ENCODE measurements at regions not wholly inside any gene's neighbourhood (a gene's known extent, or its start where the extent isn't known, plus 50 kb on each side); places are given as distances from the start of the nearest gene placed in this dataset.
A peak's percentile ranks its signal among the peaks of the same experiment; 100 is the strongest.

DNA sequence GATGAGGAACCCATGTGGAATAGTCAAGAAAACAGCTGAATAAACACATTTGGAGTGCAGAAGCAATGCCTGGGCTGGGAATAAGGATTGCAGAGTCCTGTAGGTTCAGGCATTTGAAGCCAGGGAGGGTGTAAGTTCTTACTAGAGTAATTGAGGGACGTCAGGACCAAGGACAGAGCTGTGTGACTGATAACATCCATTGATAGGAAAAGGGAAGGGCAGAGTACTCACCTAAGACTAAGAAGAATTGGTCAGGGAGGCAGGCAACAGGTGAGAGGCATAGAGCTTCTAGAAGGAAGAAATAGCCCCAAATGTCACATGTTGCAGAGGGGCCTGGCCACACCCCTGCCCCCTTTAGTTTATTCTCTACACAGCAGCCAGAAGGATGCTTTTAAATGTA lies 79.8 kb upstream of the TMEM132E start:
- Histone ChIP-seq H3K36me3 (ENCODE audit: control insufficient read depth, insufficient read depth, low read length) (no peaks in the 10 kb centered on the region), H3K27me3 (ENCODE audit: control insufficient read depth, insufficient read depth, low read length) (no peaks in the 10 kb centered on the region), H3K4me3 (ENCODE audit: low read depth, low read length) (no peak overlapping the region)
- TF ChIP-seq, protein P1, sequence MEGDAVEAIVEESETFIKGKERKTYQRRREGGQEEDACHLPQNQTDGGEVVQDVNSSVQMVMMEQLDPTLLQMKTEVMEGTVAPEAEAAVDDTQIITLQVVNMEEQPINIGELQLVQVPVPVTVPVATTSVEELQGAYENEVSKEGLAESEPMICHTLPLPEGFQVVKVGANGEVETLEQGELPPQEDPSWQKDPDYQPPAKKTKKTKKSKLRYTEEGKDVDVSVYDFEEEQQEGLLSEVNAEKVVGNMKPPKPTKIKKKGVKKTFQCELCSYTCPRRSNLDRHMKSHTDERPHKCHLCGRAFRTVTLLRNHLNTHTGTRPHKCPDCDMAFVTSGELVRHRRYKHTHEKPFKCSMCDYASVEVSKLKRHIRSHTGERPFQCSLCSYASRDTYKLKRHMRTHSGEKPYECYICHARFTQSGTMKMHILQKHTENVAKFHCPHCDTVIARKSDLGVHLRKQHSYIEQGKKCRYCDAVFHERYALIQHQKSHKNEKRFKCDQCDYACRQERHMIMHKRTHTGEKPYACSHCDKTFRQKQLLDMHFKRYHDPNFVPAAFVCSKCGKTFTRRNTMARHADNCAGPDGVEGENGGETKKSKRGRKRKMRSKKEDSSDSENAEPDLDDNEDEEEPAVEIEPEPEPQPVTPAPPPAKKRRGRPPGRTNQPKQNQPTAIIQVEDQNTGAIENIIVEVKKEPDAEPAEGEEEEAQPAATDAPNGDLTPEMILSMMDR (IDR thresholded peaks at IDR 0.05; ENCODE audit: insufficient read depth, low read length, poor library complexity, severe bottlenecking) = no peak
- DNase-seq (ENCODE audit: low read depth) = peak; percentile 12

DNA sequence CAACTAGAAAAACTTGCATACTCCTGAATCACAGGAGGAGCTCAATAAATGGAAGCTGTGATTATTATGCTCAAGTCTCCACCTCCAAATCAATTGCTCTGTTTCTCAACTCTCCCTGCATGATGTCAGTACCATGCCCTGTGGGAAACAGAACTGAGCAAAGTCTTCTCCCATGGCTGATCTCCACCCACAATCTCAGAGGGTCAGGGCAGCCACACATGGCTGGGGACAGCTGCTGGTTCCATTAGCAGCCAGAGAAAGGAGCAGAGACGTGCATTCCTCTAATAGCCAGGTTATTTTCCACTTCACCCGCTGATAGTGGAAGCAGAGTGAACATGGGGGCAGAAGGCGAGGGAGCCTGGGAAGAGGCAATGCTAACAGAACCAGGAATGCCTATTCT lies 85.5 kb upstream of the TMEM132E start:
- no peaks in the 10 kb centered on the region for H3K27me3 ChIP-seq (ENCODE audit: control insufficient read depth, insufficient read depth, low read length)
- H3K4me3 ChIP-seq (ENCODE audit: low read depth, low read length) = no peak overlapping the region
- TF ChIP-seq, protein P1 (IDR thresholded peaks at IDR 0.05; ENCODE audit: insufficient read depth, low read length, poor library complexity, severe bottlenecking) = no peak
- H3K36me3 ChIP-seq (ENCODE audit: control insufficient read depth, insufficient read depth, low read length) = no peaks in the 10 kb centered on the region
- DNase-seq (ENCODE audit: low read depth) = no peak

DNA sequence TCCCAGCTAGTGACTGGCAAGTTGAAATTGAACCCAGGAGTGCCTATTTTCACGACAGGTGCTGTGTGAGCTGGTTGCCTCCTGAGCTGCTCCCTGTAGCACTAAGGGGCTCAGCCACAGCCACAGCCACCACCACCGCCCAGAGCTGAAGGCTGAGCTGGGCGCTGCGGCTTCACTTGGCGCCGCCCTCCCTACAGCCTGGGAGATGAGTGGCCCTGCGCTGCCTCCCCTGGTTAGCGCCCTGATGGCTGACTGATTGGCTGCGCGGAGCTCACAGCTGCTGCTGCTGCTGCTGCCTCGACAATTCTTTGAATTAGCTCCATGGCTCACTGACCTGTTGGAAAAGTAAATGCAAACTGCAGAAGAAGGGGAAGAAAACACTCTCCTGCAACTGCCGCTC lies 91.8 kb upstream of the TMEM132E start:
- TF ChIP-seq, protein P1 (IDR thresholded peaks at IDR 0.05; ENCODE audit: insufficient read depth, low read length, poor library complexity, severe bottlenecking) = no peak
- H3K4me3 ChIP-seq (ENCODE audit: low read depth, low read length) = no peak overlapping the region
- no peak for DNase-seq (ENCODE audit: low read depth)
- peaks cover 2% of the 10 kb centered on the region for H3K27me3 ChIP-seq (ENCODE audit: control insufficient read depth, insufficient read depth, low read length)
- H3K36me3 ChIP-seq (ENCODE audit: control insufficient read depth, insufficient read depth, low read length) = no peaks in the 10 kb centered on the region

DNA sequence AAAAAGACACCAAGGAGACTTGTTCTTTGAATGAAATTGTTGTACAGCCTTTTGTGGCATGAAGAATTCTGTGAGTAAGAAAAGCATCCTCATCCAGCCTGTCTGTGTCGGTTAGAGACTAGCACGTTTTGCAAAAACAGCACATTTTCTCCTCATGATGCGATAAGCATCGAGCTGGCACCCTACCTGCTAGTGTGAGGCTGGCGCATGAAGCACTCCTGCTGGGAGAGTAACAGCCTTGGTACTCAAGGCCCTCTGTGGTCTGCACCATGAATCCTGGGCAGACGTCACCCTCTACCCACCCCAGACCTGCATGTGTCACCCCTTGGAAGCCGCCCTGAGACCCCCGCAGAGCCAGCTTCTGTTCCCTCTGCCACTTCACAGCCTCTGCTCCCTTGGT lies 92.6 kb upstream of the TMEM132E start:
- Histone ChIP-seq H3K4me3 (ENCODE audit: low read depth, low read length) (no peak overlapping the region), H3K36me3 (ENCODE audit: control insufficient read depth, insufficient read depth, low read length) (no peaks in the 10 kb centered on the region), H3K27me3 (ENCODE audit: control insufficient read depth, insufficient read depth, low read length) (peaks cover 2% of the 10 kb centered on the region)
- TF ChIP-seq, protein P1 (IDR thresholded peaks at IDR 0.05; ENCODE audit: insufficient read depth, low read length, poor library complexity, severe bottlenecking) = no peak
- DNase-seq (ENCODE audit: low read depth) = no peak

DNA sequence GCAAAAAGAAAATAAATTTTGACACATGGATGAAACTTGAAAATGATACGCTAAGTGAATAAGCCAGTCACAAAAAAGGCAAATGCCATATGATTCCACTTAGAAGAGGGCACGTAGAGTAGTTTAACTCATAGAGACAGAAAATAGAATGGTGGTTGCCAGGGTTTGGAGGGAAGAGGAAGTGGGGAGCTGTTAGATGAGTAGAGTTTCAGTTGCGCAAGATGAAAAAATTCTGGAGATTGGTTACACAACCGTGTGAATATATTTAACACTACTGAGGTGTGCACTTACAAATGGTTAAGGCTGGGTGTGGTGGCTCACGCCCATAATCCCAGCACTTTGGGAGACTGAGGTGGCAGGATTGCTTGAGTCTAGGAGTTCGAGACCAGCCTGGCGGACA lies 93.4 kb upstream of the TMEM132E start:
- TF ChIP-seq, protein P1 (IDR thresholded peaks at IDR 0.05; ENCODE audit: insufficient read depth, low read length, poor library complexity, severe bottlenecking) = no peak
- Histone ChIP-seq H3K27me3 (ENCODE audit: control insufficient read depth, insufficient read depth, low read length) (peaks cover 2% of the 10 kb centered on the region), H3K36me3 (ENCODE audit: control insufficient read depth, insufficient read depth, low read length) (no peaks in the 10 kb centered on the region), H3K4me3 (ENCODE audit: low read depth, low read length) (no peak overlapping the region)
- DNase-seq (ENCODE audit: low read depth) = no peak

DNA sequence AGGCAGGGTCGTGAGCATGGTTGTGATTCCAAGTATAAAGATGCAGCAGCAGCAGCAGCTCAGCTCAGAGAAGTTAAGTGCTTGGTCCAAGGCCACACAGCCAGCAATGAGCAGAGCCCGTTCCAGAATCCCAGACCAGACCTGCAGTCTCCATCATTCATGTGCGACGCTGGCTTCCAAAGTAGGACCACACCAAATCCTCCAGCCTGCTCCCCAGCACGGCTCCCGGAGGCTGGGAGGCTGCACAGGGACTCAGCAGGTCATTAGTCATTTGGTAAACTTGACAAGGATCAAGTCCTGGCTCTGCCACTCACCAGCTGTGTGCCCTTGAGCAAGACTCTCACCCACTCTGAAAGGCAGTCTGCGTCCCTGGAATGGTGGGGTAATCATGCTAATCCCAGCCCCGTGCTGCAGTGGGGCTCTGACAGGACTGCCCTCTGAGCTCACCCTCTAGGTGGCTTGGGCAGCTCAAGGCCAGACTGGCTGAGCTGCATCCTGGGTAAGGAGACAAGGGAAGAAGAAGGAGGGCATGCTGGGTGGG lies 95.1 kb upstream of the TMEM132E start:
- H3K27me3 ChIP-seq (ENCODE audit: control insufficient read depth, insufficient read depth, low read length) = peaks cover 2% of the 10 kb centered on the region
- H3K4me3 ChIP-seq (ENCODE audit: low read depth, low read length) = no peak overlapping the region
- DNase-seq (ENCODE audit: low read depth) = no peak
- TF ChIP-seq, protein P1 (IDR thresholded peaks at IDR 0.05; ENCODE audit: insufficient read depth, low read length, poor library complexity, severe bottlenecking) = no peak
- H3K36me3 ChIP-seq (ENCODE audit: control insufficient read depth, insufficient read depth, low read length) = no peaks in the 10 kb centered on the region

Measured in kidney epithelial cell (primary cell).